H9 (cell line): ENCODE measurements at regions not wholly inside any gene's neighbourhood (a gene's known extent, or its start where the extent isn't known, plus 50 kb on each side); places are given as distances from the start of the nearest gene placed in this dataset.

Source experiments
- DNase-seq: peaks from one replicate; pipeline ENCODE4 v3.0.0-alpha.2; 2017
- H2AFZ ChIP-seq: one replicate; pipeline ENCODE4 v1.6.1; 2013; ENCODE audit warnings: mild to moderate bottlenecking, low read length, control low read depth, moderate library complexity
- H2AK5ac ChIP-seq: 2 replicates; pipeline ENCODE4 v1.6.1; 2013; ENCODE audit warnings: low read length, control low read depth, mixed read lengths; ENCODE audit not compliant: insufficient read length
- H2BK120ac ChIP-seq: one replicate; pipeline ENCODE4 v1.6.1; 2013; ENCODE audit warnings: low read depth, mild to moderate bottlenecking, low read length, control low read depth, inconsistent platforms; ENCODE audit not compliant: poor library complexity, severe bottlenecking
- H2BK12ac ChIP-seq: 2 replicates; pipeline ENCODE4 v1.6.1; 2013; ENCODE audit warnings: low read length, control low read depth, mixed read lengths, low read depth; ENCODE audit not compliant: insufficient read length
- H2BK15ac ChIP-seq: 2 replicates; pipeline ENCODE4 v1.6.1; 2013; ENCODE audit warnings: low read depth, low read length, control low read depth
- H2BK20ac ChIP-seq: one replicate; pipeline ENCODE4 v1.6.1; 2013; ENCODE audit warnings: low read depth, mild to moderate bottlenecking, low read length, control low read depth, inconsistent platforms; ENCODE audit not compliant: poor library complexity, severe bottlenecking
- H2BK5ac ChIP-seq: 2 replicates; pipeline ENCODE4 v1.6.1; 2013; ENCODE audit warnings: low read length, control low read depth, mixed read lengths; ENCODE audit not compliant: insufficient read length
- H3K14ac ChIP-seq: 2 replicates; pipeline ENCODE4 v1.6.1; 2013; ENCODE audit warnings: low read length, control low read depth; ENCODE audit not compliant: insufficient read depth
- H3K18ac ChIP-seq: 2 replicates; pipeline ENCODE4 v1.6.1; 2013; ENCODE audit warnings: low read depth, mild to moderate bottlenecking, mixed read lengths, low read length, control low read depth; ENCODE audit not compliant: insufficient read length
- H3K23ac ChIP-seq: 2 replicates; pipeline ENCODE4 v1.6.1; 2013; ENCODE audit warnings: low read length, control low read depth, mixed read lengths, low read depth; ENCODE audit not compliant: insufficient read length
- H3K23me2 ChIP-seq: 2 replicates; pipeline ENCODE4 v1.6.1; 2013; ENCODE audit warnings: low read depth, mild to moderate bottlenecking, mixed read lengths, low read length, control low read depth; ENCODE audit not compliant: insufficient read length, poor library complexity, severe bottlenecking
- H3K27ac ChIP-seq: 2 replicates; pipeline ENCODE4 v1.5.1; 2013; ENCODE audit warnings: low read length, control low read depth, mixed read lengths, low read depth; ENCODE audit not compliant: insufficient read length
- H3K27me3 ChIP-seq: 2 replicates; pipeline ENCODE4 v1.6.1; 2013; ENCODE audit warnings: low read length, control low read depth, inconsistent platforms; ENCODE audit not compliant: insufficient read depth
- H3K4ac ChIP-seq: 2 replicates; pipeline ENCODE4 v1.6.1; 2013; ENCODE audit warnings: low read depth, mild to moderate bottlenecking, control low read depth, inconsistent platforms, low read length, moderate library complexity
- H3K4me1 ChIP-seq: 2 replicates; pipeline ENCODE4 v1.6.1; 2013; ENCODE audit warnings: low read length, control low read depth, inconsistent platforms; ENCODE audit not compliant: insufficient read depth
- H3K4me2 ChIP-seq: 2 replicates; pipeline ENCODE4 v1.6.1; 2013; ENCODE audit warnings: low read length, control low read depth, mixed read lengths; ENCODE audit not compliant: insufficient read length, insufficient read depth
- H3K56ac ChIP-seq: 2 replicates; pipeline ENCODE4 v1.6.1; 2013; ENCODE audit warnings: low read depth, mild to moderate bottlenecking, mixed read lengths, low read length, control low read depth; ENCODE audit not compliant: insufficient read length
- H3K79me1 ChIP-seq: 2 replicates; pipeline ENCODE4 v1.6.1; 2013; ENCODE audit warnings: low read depth, mild to moderate bottlenecking, moderate library complexity, low read length, control low read depth, inconsistent platforms; ENCODE audit not compliant: insufficient read depth, poor library complexity, severe bottlenecking
- H3K79me2 ChIP-seq: 2 replicates; pipeline ENCODE4 v1.6.1; 2013; ENCODE audit warnings: low read length, control low read depth, inconsistent platforms; ENCODE audit not compliant: insufficient read depth
- H3K9ac ChIP-seq: 2 replicates; pipeline ENCODE4 v1.6.1; 2013; ENCODE audit warnings: low read length, control low read depth, mixed read lengths; ENCODE audit not compliant: insufficient read length; ENCODE audit errors: extremely low read depth
- H3K9me3 ChIP-seq: one replicate; pipeline ENCODE4 v1.6.1; 2013; ENCODE audit warnings: low read depth, low read length, inconsistent platforms; ENCODE audit not compliant: control insufficient read depth
- H3T11ph ChIP-seq: one replicate; pipeline ENCODE4 v1.6.1; 2013; ENCODE audit warnings: mild to moderate bottlenecking, low read length, control low read depth, inconsistent platforms
- H4K20me1 ChIP-seq: one replicate; pipeline ENCODE4 v1.6.1; 2013; ENCODE audit not compliant: control insufficient read depth, insufficient read length, insufficient read depth
- H4K5ac ChIP-seq: 2 replicates; pipeline ENCODE4 v1.6.1; 2013; ENCODE audit warnings: low read depth, mild to moderate bottlenecking, mixed read lengths, low read length, control low read depth; ENCODE audit not compliant: insufficient read length
- H4K8ac ChIP-seq: replicated peaks from 2 replicates; pipeline ENCODE4 v1.6.1; 2013; ENCODE audit warnings: low read length, control low read depth, mixed read lengths, low read depth; ENCODE audit not compliant: insufficient read length
- H4K91ac ChIP-seq: 2 replicates; pipeline ENCODE4 v1.6.1; 2013; ENCODE audit warnings: low read depth, mild to moderate bottlenecking, moderate library complexity, mixed read lengths, low read length, control low read depth; ENCODE audit not compliant: insufficient read length
- H3K27ac Mint-ChIP-seq, 3 experiments: 2 replicates in 2 of 3; 3 replicates in 1 of 3; pipeline ENCODE4 v1.8.0; 2020 to 2021; ENCODE audit warnings: mixed read lengths in 3 of 3, mild to moderate bottlenecking in 1 of 3, moderate library complexity in 1 of 3
- H3K27me3 Mint-ChIP-seq: 2 replicates; pipeline ENCODE4 v1.8.0; 2021; ENCODE audit warnings: low read depth, mild to moderate bottlenecking, moderate library complexity, mixed read lengths
- H3K36me3 Mint-ChIP-seq, 3 experiments: 2 replicates in 2 of 3; 3 replicates in 1 of 3; pipeline ENCODE4 v1.8.0; 2020 to 2021; ENCODE audit warnings: low read depth in 3 of 3, mixed read lengths in 3 of 3; ENCODE audit not compliant: insufficient read depth in 1 of 3
- H3K4me1 Mint-ChIP-seq, 2 experiments: 2 replicates each; pipeline ENCODE4 v1.8.0; 2020; ENCODE audit warnings: mixed read lengths in 2 of 2
- H3K4me3 Mint-ChIP-seq, 2 experiments: 2 replicates in 1 of 2; 3 replicates in 1 of 2; pipeline ENCODE4 v1.8.0; 2020 to 2021; ENCODE audit warnings: mild to moderate bottlenecking in 2 of 2, mixed read lengths in 2 of 2, moderate library complexity in 1 of 2
- H3K9me3 Mint-ChIP-seq, 2 experiments: 2 replicates in 1 of 2; 3 replicates in 1 of 2; pipeline ENCODE4 v1.8.0; 2020; ENCODE audit warnings: mild to moderate bottlenecking in 2 of 2, mixed read lengths in 2 of 2, moderate library complexity in 1 of 2
- CTCF ChIP-seq: fragments of 200-600 bp; sonication (generic); conservative IDR thresholded peaks from 3 replicates; pipeline ENCODE4 v1.8.0; 2021; ENCODE audit warnings: antibody characterized with exemption, mild to moderate bottlenecking
- WGBS: extraction: QIAGEN DNeasy Blood & Tissue Kit; methylation state at CpG from one replicate; pipeline ENCODE4 v1.1.7; 2013; ENCODE audit warnings: missing lambda C conversion rate, low lambda C conversion rate, mixed read lengths; ENCODE audit not compliant: insufficient read length; ENCODE audit errors: extremely low coverage; 5-methylcytosine and 5-hydroxymethylcytosine counted together

- no peak overlapping the region for H3K27ac Mint-ChIP-seq
- Histone ChIP-seq H3K9me3 (no peaks in the 10 kb centered on the region), H3K56ac (no peak overlapping the region), H2BK15ac (no peak overlapping the region), H3K4me2 (no peak overlapping the region), H2AK5ac (no peak overlapping the region), H3K23me2 (no peaks in the 10 kb centered on the region), H4K8ac (no peak overlapping the region), H4K5ac (no peak overlapping the region), H2BK5ac (no peak overlapping the region), H2BK12ac (no peak overlapping the region), H4K91ac (no peak overlapping the region), H3T11ph (no peak overlapping the region), H3K4ac (no peak overlapping the region), H3K9ac (no peak overlapping the region), H4K20me1 (no peaks in the 10 kb centered on the region), H2BK120ac (no peak overlapping the region), H2AFZ (no peak overlapping the region), H3K27me3 (no peaks in the 10 kb centered on the region), H3K14ac (no peak overlapping the region), H3K4me1 (no peaks in the 10 kb centered on the region), H3K23ac (no peak overlapping the region), H3K18ac (no peak overlapping the region), H3K79me2 (no peaks in the 10 kb centered on the region; the same call in 1 of the 2 replicates), H3K79me1 (no peaks in the 10 kb centered on the region), H2BK20ac (no peak overlapping the region), H3K27ac (no peak overlapping the region)
- WGBS, result no CpG with 5 or more reads among the region's 12 CpGs
- peaks cover 5% of the 10 kb centered on the region in 2 experiments for H3K4me1 Mint-ChIP-seq
- TF ChIP-seq CTCF, result no peak
- no peak overlapping the region for H3K4me3 Mint-ChIP-seq
- no peaks in the 10 kb centered on the region for H3K36me3 Mint-ChIP-seq
- no peaks in the 10 kb centered on the region; a peak in 1 of 5 replicates for H3K9me3 Mint-ChIP-seq
- DNase-seq, result no peak
- H3K27me3 Mint-ChIP-seq, result peaks cover 1% of the 10 kb centered on the region; the same call in 1 of the 2 replicates
These were observed 232.6 kb upstream of the LRTM1 start for GRCh38 chr3:55160241-55160983.
